A673 (cell line): ENCODE measurements at regions not wholly inside any gene's neighbourhood (a gene's known extent, or its start where the extent isn't known, plus 50 kb on each side); places are given as distances from the start of the nearest gene placed in this dataset.

ENCODE experiments used
- BruUV-seq: library from RNA; stranded (reverse); fragments of 400-500 nt; replicated peaks from 2 replicates; lab custom pipeline; 2021; lab: Mats Ljungman, UMichigan
- CTCF ChIA-PET: fragments of 300-600 bp; sonication (Branson Sonifier 250); formaldehyde crosslinking; loops from one replicate; lab custom pipeline; 2022; ENCODE audit warnings: antibody characterized with exemption; lab: Charles Lee
- POLR2A ChIA-PET: fragments of 300-600 bp; sonication (Branson Sonifier 250); formaldehyde crosslinking; loops from one replicate; lab custom pipeline; 2022; ENCODE audit warnings: antibody characterized with exemption; ENCODE audit not compliant: low non-redundant PET; lab: Charles Lee
- DNase-seq: peaks from one replicate; pipeline ENCODE4 v3.0.0-alpha.2; 2015; ENCODE audit warnings: low spot score
- H3K27ac ChIP-seq: fragments of 200-600 bp; sonication (generic); 2 replicates; pipeline ENCODE4 v1.5.1; 2016; ENCODE audit warnings: mixed run types, low read depth, mild to moderate bottlenecking, mixed read lengths, antibody characterized with exemption, low read length; ENCODE audit not compliant: poor library complexity, severe bottlenecking
- H3K27me3 ChIP-seq: fragments of 200-600 bp; sonication (generic); replicated peaks from 2 replicates; pipeline ENCODE4 v1.6.1; 2017; ENCODE audit warnings: mixed run types, low read depth, mild to moderate bottlenecking, mixed read lengths, antibody characterized with exemption, low read length; ENCODE audit not compliant: insufficient read depth, poor library complexity
- H3K36me3 ChIP-seq: fragments of 200-600 bp; sonication (generic); 2 replicates; pipeline ENCODE4 v1.6.1; 2016; ENCODE audit warnings: mixed run types, mild to moderate bottlenecking, mixed read lengths, antibody characterized with exemption, low read length; ENCODE audit not compliant: insufficient read depth, poor library complexity, severe bottlenecking
- H3K4me1 ChIP-seq: fragments of 200-600 bp; sonication (generic); 2 replicates; pipeline ENCODE4 v1.6.1; 2017; ENCODE audit warnings: mixed run types, mild to moderate bottlenecking, mixed read lengths, antibody characterized with exemption, low read length; ENCODE audit not compliant: insufficient read depth, poor library complexity, severe bottlenecking
- H3K4me3 ChIP-seq: fragments of 200-600 bp; sonication (generic); 2 replicates; pipeline ENCODE4 v1.5.1; 2016; ENCODE audit warnings: low read depth, mixed run types, mild to moderate bottlenecking, mixed read lengths, low read length; ENCODE audit not compliant: poor library complexity, severe bottlenecking
- H3K9me3 ChIP-seq: fragments of 200-600 bp; sonication (generic); 2 replicates; pipeline ENCODE4 v1.6.1; 2016; ENCODE audit warnings: mixed run types, low read depth, mild to moderate bottlenecking, mixed read lengths, antibody characterized with exemption, low read length; ENCODE audit not compliant: poor library complexity, severe bottlenecking
- EZH2 ChIP-seq: fragments of 200-600 bp; sonication (generic); IDR thresholded peaks from 2 replicates; pipeline ENCODE4 v1.6.1; 2017; ENCODE audit warnings: borderline replicate concordance, low read depth, mild to moderate bottlenecking, mixed read lengths, antibody characterized with exemption, low read length; ENCODE audit not compliant: poor library complexity, severe bottlenecking
- intact Hi-C: fragments of 100-400 bp; cut with micrococcal nuclease; formaldehyde crosslinking; loops from one replicate; pipeline ENCODE4 v1.10.0; 2022; ENCODE audit not compliant: unreplicated experiment
- TF ChIP-seq, protein P1 (sequence below): fragments of 300-800, 200-600 bp; sonication (generic); conservative IDR thresholded peaks from 2 replicates; pipeline ENCODE4 v1.5.1; 2017; ENCODE audit warnings: low read depth, mild to moderate bottlenecking, antibody characterized with exemption, low read length, moderate library complexity, mixed read lengths

DNA sequence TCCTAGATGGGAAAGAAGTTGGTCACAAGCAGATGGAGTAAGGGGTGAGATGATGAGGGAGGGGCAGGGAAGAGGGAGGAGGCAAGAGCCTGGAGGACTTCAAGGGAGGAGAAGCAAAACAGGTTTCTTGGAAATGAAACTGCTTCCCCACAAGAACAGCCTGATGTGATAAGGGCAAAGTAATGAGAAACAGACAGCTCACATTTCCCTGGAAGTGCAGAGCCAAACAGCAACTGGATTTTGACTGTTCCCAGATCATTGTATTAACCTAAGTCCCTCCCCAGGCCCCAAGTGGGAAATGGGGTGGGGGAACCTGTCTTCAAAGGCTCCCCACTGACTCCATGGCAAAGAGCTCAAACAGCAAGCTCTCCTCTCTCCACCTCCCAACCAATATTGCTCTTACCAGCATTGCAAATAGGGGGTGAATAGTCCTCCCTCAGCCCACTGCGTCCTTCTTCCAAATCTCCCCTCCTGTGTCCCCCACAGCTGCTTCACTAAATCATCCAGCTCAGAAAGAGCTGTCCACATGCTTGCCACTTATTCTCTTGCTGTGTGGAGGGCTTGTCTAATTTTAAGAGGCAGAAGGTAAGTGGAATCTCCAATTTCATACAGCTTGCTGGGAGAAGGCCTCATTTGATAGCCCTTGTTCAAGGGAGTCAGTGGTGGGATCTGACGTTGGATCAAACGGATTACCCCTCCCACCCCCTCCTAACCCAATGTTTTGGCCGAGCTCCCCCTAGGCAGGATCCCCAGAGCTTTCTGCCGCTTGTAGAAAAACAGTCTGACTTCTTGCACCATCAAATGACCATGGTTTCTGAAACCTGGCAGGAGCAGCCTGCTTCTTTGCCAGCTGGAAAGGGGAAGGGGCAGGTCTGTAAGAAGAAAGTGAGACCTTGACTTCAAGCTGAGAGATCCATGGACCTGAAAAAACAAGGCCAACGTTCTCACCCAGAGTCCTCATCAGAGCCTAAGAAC, 56.3 kb upstream of the SMIM36 start:
- peaks cover 2% of the 10 kb centered on the region for H3K27me3 ChIP-seq
- TF ChIP-seq, protein P1, sequence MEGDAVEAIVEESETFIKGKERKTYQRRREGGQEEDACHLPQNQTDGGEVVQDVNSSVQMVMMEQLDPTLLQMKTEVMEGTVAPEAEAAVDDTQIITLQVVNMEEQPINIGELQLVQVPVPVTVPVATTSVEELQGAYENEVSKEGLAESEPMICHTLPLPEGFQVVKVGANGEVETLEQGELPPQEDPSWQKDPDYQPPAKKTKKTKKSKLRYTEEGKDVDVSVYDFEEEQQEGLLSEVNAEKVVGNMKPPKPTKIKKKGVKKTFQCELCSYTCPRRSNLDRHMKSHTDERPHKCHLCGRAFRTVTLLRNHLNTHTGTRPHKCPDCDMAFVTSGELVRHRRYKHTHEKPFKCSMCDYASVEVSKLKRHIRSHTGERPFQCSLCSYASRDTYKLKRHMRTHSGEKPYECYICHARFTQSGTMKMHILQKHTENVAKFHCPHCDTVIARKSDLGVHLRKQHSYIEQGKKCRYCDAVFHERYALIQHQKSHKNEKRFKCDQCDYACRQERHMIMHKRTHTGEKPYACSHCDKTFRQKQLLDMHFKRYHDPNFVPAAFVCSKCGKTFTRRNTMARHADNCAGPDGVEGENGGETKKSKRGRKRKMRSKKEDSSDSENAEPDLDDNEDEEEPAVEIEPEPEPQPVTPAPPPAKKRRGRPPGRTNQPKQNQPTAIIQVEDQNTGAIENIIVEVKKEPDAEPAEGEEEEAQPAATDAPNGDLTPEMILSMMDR, result no peak
- no peak for TF ChIP-seq EZH2
- H3K9me3 ChIP-seq, result no peaks in the 10 kb centered on the region
- intact Hi-C loops, result no loop called here
- POLR2A ChIA-PET, result interaction anchor here (0.6 kb wide), 1 partner anchor 53 kb away, joined by 19 read pairs; no protein-coding TSS in a partner anchor
- BruUV-seq, result no TSS peak
- CTCF ChIA-PET, result no interaction called here
- H3K36me3 ChIP-seq, result no peaks in the 10 kb centered on the region
- DNase-seq, result no peak
- H3K4me3 ChIP-seq, result no peak overlapping the region
- no peak overlapping the region for H3K27ac ChIP-seq
- H3K4me1 ChIP-seq, result no peaks in the 10 kb centered on the region

DNA sequence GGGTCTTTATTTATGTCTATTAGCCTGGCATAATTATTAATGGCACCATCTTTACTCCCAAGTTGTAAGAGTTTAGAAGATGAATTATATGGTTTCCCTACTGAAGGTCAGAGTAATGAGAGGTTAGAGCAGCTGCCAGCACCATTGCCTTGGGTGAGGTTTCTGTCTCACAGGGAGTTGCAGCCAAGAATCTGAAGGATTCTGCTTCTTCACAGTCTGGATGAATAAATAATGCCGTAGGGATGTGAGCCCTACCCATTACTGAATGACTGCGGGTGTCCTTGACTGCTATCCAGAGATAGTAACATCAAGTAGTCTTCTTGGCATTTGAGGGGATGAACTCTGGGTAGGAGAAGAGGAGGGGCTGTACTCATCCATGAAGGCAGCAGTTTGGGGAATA, 52.8 kb upstream of the SMIM36 start:
- Histone ChIP-seq H3K27me3 (peaks cover 2% of the 10 kb centered on the region), H3K4me3 (no peak overlapping the region), H3K4me1 (no peaks in the 10 kb centered on the region), H3K9me3 (no peaks in the 10 kb centered on the region), H3K27ac (no peak overlapping the region), H3K36me3 (no peaks in the 10 kb centered on the region)
- BruUV-seq, result no TSS peak
- POLR2A ChIA-PET, result no interaction called here
- no peak for DNase-seq
- no peak for TF ChIP-seq EZH2
- TF ChIP-seq, protein P1, result no peak
- intact Hi-C loops, result no loop called here
- CTCF ChIA-PET, result no interaction called here

GRCh38 chr17:55563363-55563762, 52.1 kb upstream of the SMIM36 start:
- TF ChIP-seq EZH2, result no peak
- TF ChIP-seq, protein P1, result no peak
- intact Hi-C loops, result no loop called here
- Histone ChIP-seq H3K27ac (no peak overlapping the region), H3K4me3 (no peak overlapping the region), H3K27me3 (peaks cover 2% of the 10 kb centered on the region), H3K36me3 (no peaks in the 10 kb centered on the region), H3K9me3 (no peaks in the 10 kb centered on the region), H3K4me1 (no peaks in the 10 kb centered on the region)
- no peak for DNase-seq
- POLR2A ChIA-PET, result no interaction called here
- CTCF ChIA-PET, result interaction anchor here (0.5 kb wide), 1 partner anchor 264 kb away, joined by 6 read pairs; no protein-coding TSS in a partner anchor
- no TSS peak for BruUV-seq
